ENCODE measurements at regions not wholly inside any gene's neighbourhood (a gene's known extent, or its start where the extent isn't known, plus 50 kb on each side); places are given as distances from the start of the nearest gene placed in this dataset.

GRCh38 chr2:224194161-224194560 is 155.1 kb upstream of the SERPINE2 start:
- Histone ChIP-seq H3K9ac (replicated peaks; ENCODE audit: extremely low read depth, insufficient read depth, low read length) (no peak overlapping the region), H3K4me2 (ENCODE audit: insufficient read depth, low read length) (no peak overlapping the region), H2AFZ (ENCODE audit: low read depth, low read length) (no peak overlapping the region), H3K4me1 (ENCODE audit: control insufficient read depth, extremely low read depth, insufficient read depth, low read length) (no peaks in the 10 kb centered on the region), H3K79me2 (ENCODE audit: control insufficient read depth, insufficient read depth, low read length) (no peaks in the 10 kb centered on the region), H3K9me1 (replicated peaks; ENCODE audit: control insufficient read depth, extremely low read depth, insufficient read depth, low read length) (no peaks in the 10 kb centered on the region), H3K4me3 (replicated peaks in 1 of 3; ENCODE audit: insufficient read depth in 1 of 3, low read depth in 1 of 3, low read length in 3 of 3) (no peak overlapping the region), H3K27me3 (ENCODE audit: control insufficient read depth in 2 of 2, insufficient read depth in 2 of 2, low read length in 2 of 2) (peaks cover 4 to 14% of the 10 kb centered on the region in 2 experiments), H3K36me3 (ENCODE audit: control insufficient read depth in 2 of 2, extremely low read depth in 1 of 2, insufficient read depth in 2 of 2, low read length in 2 of 2) (no peaks in the 10 kb centered on the region), H4K20me1 (replicated peaks; ENCODE audit: control insufficient read depth, extremely low read depth, insufficient read depth, low read length) (no peaks in the 10 kb centered on the region), H3K9me3 (replicated peaks; ENCODE audit: control insufficient read depth, insufficient read depth, low read length) (no peaks in the 10 kb centered on the region), H3K27ac (ENCODE audit: insufficient read depth, low read depth, low read length) (no peak overlapping the region)
- POLR2A ChIA-PET = no interaction called here
- no peak for FAIRE-seq
- dilution Hi-C loops (cut with MboI; ENCODE audit: extremely low pct_ligation_motif_present, low sequenced_read_pairs) = no loop called here
- no peak for TF ChIP-seq MAX (IDR thresholded peaks at IDR 0.05; ENCODE audit: insufficient read depth, insufficient read length)
- no peak for TF ChIP-seq FOS (IDR thresholded peaks at IDR 0.05; ENCODE audit: borderline replicate concordance, insufficient read depth, low read length)
- no peak for TF ChIP-seq POLR2A (IDR thresholded peaks at IDR 0.05; ENCODE audit: low read depth, low read length)
- TF ChIP-seq POLR2AphosphoS5 (IDR thresholded peaks at IDR 0.05; ENCODE audit: insufficient read depth, low read depth, low read length) = no peak
- TF ChIP-seq GATA2 (IDR thresholded peaks at IDR 0.05; ENCODE audit: insufficient read depth, insufficient read length, low read depth, low read length) = no peak
- TF ChIP-seq JUN (IDR thresholded peaks at IDR 0.05; ENCODE audit: borderline replicate concordance, insufficient read depth, insufficient read length, low read depth) = no peak
- TF ChIP-seq EZH2 (IDR thresholded peaks at IDR 0.05; ENCODE audit: borderline replicate concordance, low read depth, low read length, severe bottlenecking) = no peak
- TF ChIP-seq MYC (IDR thresholded peaks at IDR 0.05; ENCODE audit: low read depth, low read length) = no peak
- TF ChIP-seq CTCF (IDR thresholded peaks at IDR 0.05; ENCODE audit: extremely low read depth in 1 of 2, insufficient read depth in 1 of 2, low read depth in 1 of 2, low read length in 2 of 2) = no peak
- intact Hi-C loops (cut with micrococcal nuclease) = no loop called here
- BruUV-seq (replicated peaks) = no TSS peak
- no peak for DNase-seq (ENCODE audit: low read depth, low spot score)
- CTCF ChIA-PET = interaction anchor here (1.2 kb wide), 1 partner anchor 13 kb away, joined by 3 read pairs; no protein-coding TSS in a partner anchor

All from endothelial cell of umbilical vein (primary cell).